IPS DF 19.7 (cell line): ENCODE measurements at regions not wholly inside any gene's neighbourhood (a gene's known extent, or its start where the extent isn't known, plus 50 kb on each side); places are given as distances from the start of the nearest gene placed in this dataset.
A peak's percentile ranks its signal among the peaks of the same experiment; 100 is the strongest.
"Not testable (repeated sequence)": the region's sequence is repeated elsewhere in the genome, so short reads cannot be mapped to it uniquely, and the experiment has no call there.

ENCODE experiments used
- DNase-seq: peaks from one replicate; pipeline ENCODE4 v3.0.0-alpha.2; 2013; ENCODE audit warnings: low read depth, low spot score

GRCh38 chr10:2197663-2198062 is 460.3 kb upstream of the ADARB2 start:
- DNase-seq, result no peak

GRCh38 chr10:2196272-2196671 is 458.9 kb upstream of the ADARB2 start:
- no peak for DNase-seq

DNA sequence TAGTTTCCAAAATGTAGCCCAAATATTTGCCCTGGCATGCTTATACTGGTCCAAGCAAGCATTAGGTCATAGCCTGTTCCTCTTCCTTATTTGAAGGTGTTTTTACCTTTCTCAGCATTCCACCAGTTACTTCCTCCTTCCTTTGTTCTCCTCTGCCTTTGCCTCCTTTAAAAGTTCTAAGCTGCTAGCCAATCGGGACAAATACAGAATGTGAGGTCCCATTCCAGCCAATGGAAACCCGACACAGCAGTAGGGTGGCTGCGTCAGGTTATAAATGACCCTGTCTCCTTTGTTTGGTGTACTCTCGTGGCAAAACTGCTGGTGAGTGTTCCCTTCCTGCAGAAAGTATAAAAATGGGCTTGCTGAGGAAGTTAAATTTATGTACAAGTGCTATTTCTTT is 452.0 kb upstream of the ADARB2 start:
- DNase-seq, result not testable (repeated sequence)

DNA sequence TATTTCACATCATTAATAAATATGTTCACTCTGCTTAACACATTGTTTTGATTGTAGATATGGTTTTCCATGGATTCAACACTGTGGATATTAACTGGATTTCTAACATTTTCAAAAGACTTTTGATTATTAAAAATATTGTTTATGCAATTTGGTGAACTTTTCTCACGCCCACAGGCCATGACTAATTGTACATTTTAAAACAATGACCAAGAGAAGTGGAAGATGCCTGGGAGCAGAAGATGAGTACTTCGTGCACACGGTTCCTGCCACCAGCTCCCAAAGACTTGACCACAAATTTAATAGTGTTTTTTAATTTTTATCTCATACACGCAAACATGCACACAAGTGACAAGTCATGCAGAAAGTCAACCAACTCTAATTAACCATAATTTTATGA is 451.0 kb upstream of the ADARB2 start:
- no peak for DNase-seq

DNA sequence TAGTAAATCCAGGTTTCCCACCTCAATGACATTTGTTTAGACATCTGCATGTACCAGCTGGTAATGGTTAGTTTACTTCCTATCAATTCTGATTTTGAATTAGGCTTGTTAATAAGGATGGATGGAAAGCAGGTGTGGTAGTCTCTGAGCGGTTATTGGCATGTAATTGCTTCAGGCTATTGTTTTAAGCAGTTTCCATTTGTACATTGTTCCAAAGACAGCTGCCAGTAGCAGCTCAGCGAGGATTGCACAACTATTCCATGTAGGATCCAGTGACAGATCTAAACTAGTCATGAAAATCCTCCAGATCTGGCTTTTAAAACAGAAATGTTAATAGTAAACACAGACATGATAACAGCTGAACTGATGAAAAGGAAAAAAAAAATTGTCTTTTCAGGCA is 436.0 kb upstream of the ADARB2 start:
- DNase-seq, result no peak

DNA sequence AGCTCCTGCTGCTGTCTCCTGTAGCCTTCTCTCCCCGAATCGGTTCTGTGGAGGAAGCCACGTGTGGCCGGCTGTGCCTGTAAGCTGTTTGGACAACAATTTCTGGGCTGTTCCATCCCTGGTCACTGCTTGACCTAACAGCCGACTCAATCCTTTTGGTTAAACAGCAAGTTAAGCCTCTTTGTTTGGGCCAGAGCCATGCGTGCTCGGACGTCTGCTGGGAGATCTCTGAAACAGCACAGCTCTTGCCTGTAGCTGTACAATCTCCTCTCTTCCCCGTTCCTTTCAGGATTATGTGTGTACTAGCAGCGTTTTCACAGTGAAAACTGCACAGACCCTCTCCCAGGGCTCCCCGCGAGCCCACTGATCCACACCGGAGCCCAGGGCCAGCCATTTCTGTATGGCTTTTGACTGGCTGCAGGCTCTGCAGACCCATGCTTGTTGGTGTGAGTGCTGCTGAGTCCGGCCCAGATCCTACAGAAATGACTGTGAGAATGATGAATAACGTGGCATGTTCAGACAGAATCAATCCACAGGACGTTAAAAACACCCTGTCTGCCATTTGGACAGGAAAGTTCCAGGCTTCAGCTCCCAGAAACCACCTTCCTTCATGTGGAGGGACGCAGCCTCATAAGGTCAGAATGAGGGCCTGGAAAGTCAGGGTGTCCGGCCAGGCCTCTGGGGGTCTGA is 428.6 kb upstream of the ADARB2 start:
- no peak for DNase-seq

GRCh38 chr10:2150288-2150687 is 413.0 kb upstream of the ADARB2 start:
- no peak for DNase-seq

GRCh38 chr10:2145926-2146478 is 408.7 kb upstream of the ADARB2 start:
- DNase-seq, result no peak

DNA sequence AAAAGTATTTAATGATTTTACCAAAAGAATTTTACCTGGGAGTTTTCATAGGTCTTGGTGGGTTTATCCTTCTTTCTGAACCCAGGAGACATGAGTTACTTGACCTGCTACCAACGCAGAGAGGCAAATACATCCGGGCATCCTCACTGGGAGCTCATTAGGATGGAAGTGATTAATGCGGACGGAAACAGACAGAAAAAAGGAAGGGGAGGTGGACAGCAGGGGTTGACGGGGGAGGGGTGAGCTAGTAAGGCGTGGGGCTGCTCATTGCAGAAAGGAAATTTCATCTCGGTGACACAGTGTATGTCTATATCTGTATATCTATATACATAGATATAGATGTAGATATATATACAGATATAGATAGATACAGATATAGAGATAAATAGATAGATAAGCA is 408.2 kb upstream of the ADARB2 start:
- no peak for DNase-seq

DNA sequence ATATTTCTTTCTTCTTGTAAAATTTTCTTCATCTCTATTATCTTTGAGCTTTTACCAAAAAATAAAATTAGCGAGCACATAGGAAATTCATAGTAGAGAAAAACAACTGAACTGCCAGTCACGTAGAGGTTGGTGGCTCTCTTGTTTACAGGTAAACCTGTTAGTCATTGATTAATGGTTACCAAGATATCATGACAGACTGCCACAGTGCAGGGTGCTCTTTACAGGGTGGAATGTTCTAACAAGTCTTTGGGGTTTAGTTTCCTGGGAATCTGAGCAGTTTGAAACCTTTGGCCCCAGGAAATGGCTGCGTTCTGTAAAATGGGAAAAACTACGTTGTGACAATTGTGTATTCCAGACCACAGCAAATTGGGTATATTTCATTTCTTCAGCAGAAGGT is 407.3 kb upstream of the ADARB2 start:
- no peak for DNase-seq

- DNase-seq, result no peak
Measured at GRCh38 chr10:2143213-2143835, 406.0 kb upstream of the ADARB2 start.

DNA sequence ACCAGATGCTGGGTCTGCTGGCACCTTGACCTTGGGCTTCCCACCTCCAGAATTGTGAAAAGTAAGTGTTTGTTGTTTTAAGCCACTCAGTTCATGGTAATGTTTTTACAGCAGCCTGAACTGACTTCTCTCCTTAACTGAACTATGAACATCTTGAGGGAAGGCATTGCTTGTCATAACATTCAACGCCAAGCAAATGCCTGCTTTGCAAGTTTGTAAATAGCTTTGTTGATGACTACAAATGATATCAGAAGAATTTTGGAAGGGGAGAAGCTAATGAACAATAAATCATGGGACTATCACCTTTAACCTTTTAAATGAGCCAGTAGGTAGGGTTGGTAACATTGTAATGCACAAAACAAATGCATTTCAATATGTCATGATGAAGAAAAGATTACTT is 402.4 kb upstream of the ADARB2 start:
- no peak for DNase-seq

- DNase-seq, result peak; percentile 15
Measured at GRCh38 chr10:2137549-2138174, 400.3 kb upstream of the ADARB2 start.

- no peak for DNase-seq
Measured at GRCh38 chr10:2130705-2131305, 393.5 kb upstream of the ADARB2 start.

DNA sequence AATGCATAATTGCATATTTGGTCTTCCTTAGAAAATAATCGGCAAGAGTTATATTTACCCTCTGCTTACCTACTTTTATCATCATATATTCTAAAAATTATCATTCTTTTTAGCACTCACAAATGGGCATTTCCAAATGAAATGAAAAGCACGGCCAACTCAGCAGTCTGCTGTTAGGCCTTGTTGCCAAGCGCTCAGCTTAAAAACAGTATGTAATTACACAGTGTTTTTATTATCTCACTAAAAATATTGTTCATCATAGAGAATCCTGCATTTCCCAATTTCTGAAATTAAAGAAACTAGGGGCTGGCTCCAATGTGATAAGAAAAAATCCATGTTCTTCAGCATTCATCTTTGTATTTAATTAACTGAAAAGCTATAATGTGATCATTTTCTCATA is 391.7 kb upstream of the ADARB2 start:
- DNase-seq, result no peak

DNA sequence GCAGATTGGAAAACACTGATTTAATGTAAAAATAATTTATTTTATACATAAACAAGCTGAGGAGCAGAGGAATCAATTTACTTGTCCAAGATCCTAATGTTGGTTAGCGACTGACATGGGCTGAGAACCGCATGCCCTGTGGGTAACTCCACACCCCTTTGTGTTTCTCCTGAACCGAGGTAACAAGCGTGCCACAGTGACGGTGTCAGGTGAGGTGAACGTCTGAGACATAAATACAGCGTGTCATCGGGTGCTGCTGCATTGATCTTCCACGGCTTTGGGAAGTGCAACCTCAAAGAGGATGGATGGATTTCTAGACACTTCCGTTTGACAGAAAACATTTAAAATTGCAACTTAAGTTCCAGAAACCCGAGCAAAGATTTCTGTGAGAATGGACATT is 386.8 kb upstream of the ADARB2 start:
- DNase-seq, result no peak

GRCh38 chr10:2122431-2123124 is 385.3 kb upstream of the ADARB2 start:
- DNase-seq, result no peak

- DNase-seq, result no peak
Measured at GRCh38 chr10:2121929-2122328, 384.6 kb upstream of the ADARB2 start.

DNA sequence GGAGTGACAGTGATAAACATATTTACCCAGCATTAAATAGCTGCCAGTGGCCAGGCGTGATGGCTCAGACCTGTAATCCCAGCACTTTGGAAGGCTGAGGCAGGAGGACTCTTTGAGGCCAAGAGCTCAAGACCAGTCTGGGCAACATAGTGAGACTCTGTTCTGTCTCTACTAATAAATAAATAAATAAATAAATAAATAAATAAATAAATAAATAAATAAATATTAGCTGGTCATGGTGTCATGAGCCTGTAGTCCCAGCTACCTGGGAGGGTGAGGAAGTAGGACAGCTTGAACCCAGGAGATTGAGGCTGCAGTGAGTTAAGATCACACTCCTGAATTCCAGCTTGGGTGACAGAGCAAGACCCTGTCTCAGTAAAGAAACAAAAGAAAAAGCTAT is 384.0 kb upstream of the ADARB2 start:
- DNase-seq, result no peak

DNA sequence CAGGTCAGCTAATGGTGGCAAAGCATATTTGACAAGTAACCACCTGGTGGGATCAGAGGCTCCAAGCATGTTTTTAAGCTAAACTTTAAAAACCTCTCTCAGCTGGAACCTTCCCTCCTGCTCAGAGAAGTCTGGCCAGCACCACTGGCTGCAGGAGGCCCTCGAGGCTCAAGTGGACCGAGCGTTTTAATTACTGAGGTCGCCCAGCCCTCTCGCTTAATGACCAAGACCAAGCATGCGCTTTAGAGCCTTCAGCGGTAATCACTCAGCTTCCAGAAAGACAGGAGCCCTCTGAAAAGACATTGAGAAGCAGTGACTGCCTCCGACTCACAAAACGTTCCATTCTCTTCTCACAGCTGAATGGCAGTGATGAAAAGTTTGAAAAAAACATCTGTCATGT is 383.4 kb upstream of the ADARB2 start:
- no peak for DNase-seq

- DNase-seq, result no peak
Measured at GRCh38 chr10:2119316-2119715, 382.0 kb upstream of the ADARB2 start.

DNA sequence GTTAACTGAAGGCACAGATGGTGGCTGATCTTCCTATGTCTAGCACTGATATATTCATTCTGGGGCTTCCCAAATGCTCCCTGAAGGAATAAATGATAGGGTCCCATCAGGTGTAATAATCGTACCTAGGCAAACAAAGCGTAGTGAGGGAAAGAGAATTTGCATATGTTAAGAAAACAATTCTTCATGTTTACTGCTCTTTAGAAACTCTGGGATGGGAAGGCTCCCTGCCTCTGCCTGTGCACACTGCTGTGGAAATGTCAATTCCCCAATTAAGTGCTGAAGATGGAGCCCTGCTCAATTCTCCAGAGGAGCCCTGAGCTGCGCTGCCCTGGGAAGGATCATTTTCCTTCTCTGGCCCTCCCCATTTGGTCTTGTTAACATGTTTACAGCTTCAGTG is 380.9 kb upstream of the ADARB2 start:
- DNase-seq, result no peak
